Epithelial cell of esophagus (primary cell): ENCODE measurements at regions not wholly inside any gene's neighbourhood (a gene's known extent, or its start where the extent isn't known, plus 50 kb on each side); places are given as distances from the start of the nearest gene placed in this dataset.

Experiments
- DNase-seq: peaks from one replicate; pipeline ENCODE4 v3.0.0; 2010; ENCODE audit warnings: low read depth
- H3K4me3 ChIP-seq: 2 replicates; pipeline ENCODE4 v1.5.1; 2011; ENCODE audit warnings: mild to moderate bottlenecking, low read length, control low read depth
- TF ChIP-seq, protein P1 (sequence below): IDR thresholded peaks from 2 replicates; pipeline ENCODE4 v1.5.1; 2011; ENCODE audit warnings: low read depth, mild to moderate bottlenecking, low read length, control low read depth, inconsistent platforms; ENCODE audit not compliant: insufficient read depth; ENCODE audit errors: missing control alignments

DNA sequence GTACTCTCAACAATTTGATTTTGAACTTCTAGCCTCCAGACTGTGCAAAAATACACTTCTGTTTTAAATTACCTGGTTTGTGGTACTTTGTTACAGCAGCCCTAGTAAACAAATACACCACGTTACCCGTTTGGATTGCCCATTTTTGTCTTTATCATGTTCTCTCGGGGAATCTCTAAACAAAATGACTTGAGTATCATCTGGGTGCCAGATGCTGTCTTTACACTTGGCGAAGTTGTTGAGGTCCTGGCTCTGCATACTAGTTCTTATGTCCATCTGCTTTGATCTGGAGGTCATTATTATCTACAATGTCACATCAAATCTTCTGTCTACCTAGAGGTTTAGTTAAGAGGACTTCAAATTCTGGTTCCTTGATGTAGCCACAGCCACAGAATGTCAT lies 142.4 kb upstream of the NRIP1 start:
- no peak for DNase-seq

DNA sequence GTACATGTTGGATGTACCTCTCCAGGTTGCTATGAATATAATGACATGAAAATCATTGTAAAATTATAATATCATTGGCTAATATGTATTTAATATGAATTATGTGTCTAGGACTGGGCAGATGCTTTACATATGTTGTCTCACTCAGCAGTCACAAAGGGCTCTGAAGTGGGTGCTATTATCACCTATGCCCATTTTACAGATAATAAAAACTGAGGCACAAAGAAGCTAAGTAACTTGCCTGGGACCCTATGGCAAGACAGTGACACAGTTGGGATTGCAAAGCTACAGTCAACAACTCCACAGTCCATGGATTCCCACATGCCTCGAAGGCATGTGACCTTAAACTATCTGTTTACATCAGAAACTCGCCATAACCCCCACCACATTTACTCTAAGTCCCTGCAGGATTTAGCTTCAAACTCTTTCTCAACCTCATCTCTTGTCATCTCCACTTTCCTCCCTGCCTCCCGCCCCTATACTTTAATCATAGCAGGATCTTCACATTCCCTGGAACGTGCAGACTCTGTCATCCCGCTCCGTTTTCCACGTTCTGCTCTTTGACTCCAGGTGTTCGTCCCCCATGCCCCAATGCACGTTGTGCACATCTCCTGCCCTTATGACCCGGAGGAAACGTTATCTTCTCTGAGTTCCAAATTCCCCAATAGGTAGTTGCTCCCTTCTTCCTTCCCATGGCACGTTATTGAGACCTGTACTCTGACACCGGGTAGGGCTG lies 143.0 kb upstream of the NRIP1 start:
- no peak for DNase-seq
- no peak overlapping the region for H3K4me3 ChIP-seq
- TF ChIP-seq, protein P1, sequence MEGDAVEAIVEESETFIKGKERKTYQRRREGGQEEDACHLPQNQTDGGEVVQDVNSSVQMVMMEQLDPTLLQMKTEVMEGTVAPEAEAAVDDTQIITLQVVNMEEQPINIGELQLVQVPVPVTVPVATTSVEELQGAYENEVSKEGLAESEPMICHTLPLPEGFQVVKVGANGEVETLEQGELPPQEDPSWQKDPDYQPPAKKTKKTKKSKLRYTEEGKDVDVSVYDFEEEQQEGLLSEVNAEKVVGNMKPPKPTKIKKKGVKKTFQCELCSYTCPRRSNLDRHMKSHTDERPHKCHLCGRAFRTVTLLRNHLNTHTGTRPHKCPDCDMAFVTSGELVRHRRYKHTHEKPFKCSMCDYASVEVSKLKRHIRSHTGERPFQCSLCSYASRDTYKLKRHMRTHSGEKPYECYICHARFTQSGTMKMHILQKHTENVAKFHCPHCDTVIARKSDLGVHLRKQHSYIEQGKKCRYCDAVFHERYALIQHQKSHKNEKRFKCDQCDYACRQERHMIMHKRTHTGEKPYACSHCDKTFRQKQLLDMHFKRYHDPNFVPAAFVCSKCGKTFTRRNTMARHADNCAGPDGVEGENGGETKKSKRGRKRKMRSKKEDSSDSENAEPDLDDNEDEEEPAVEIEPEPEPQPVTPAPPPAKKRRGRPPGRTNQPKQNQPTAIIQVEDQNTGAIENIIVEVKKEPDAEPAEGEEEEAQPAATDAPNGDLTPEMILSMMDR = no peak

More for the DNA sequence above, 142.4 kb upstream of the NRIP1 start:
- no peak overlapping the region for H3K4me3 ChIP-seq
- TF ChIP-seq, protein P1 = no peak

DNA sequence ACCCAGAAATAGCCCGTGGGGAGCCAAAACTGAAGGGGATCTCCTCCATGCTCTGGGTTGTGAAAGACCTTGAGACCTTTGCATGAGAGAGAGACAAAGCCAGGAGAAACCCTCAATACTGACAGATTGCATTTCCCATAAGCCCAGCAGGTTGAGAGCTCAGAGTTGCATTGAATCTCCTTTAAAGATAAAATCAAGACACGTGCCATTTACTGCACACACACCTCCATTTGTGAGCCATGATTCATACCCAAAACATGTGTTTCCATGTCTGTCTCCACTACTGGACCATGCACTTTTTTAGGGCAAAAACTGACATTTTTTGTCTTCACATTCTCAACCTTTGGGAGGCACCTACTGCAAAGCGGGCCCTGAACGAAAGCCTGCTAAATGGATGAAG lies 144.0 kb upstream of the NRIP1 start:
- DNase-seq = peak; percentile 36
- no peak overlapping the region for H3K4me3 ChIP-seq
- TF ChIP-seq, protein P1 = no peak

DNA sequence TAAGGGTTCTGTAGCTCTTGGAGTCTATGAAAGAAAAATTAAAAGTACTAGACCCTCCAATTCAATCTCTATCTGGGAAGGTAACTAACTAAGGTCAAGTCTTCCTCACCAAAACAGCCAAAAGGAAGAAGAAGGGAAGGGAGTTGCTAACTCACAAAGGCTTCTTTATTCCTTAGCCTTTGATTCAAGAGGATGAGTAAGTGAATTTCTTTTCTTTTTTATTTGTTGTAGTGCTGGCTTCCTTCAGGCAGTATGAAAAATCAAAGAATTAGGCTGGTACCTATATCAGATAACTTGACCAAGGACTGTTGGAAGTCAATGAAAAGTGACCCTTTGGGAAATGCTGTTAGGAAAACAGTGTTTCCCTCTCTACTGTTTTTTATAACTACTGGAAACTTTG lies 144.4 kb upstream of the NRIP1 start:
- DNase-seq = no peak
- TF ChIP-seq, protein P1 = no peak
- H3K4me3 ChIP-seq = no peak overlapping the region

DNA sequence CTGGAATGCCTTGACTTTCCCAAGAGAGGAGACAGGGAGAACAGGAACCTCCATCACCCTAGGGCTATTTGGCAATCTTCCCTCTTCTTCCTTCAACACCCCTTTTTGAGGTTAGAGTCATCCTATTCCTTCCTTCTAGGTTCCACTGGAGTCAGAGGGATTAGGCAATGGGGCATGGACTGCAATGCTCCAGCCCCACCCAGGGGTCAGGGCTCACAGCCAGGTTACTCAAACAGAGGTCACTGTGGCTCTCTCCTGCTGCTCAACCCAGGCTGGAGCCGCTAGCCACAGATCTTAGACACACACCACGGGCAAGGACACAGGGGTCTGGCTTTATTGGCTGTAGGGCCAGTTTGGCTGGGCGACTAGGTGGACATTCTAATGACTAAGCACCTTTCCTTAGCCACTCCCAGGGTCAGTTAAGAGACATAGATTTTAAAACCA lies 145.5 kb upstream of the NRIP1 start:
- TF ChIP-seq, protein P1 = no peak
- peak; percentile 96 for DNase-seq
- H3K4me3 ChIP-seq = no peak overlapping the region

DNA sequence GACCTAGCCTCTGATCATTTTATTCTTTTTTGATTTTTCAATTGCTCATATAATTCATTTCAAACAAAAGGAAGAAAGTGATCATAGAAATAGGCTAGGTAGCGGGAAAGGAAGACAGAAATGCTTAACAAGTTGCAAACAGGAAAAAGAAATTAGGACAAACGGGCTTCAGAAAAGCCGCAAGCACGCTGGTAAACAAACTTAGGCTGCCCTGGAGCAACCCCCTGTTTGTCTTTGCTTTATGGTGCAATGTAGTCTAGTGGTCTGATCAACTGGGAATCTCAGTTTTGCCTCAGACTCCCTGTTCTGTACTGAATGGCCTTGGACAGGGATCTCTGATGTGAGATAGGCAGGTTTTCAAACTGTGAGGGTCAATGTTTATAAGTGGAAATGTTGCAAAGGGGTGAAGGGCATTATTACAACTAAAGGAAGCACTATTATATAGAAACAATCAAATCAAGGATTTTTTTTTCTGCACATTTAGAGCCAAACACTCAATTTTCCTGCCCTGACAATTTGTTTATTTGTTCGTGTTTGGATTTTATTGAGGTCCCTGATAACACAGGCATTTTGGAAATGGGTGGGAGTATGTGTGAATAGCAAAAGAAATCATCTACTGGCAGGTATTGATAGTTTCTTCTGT lies 146.8 kb upstream of the NRIP1 start:
- no peak overlapping the region for H3K4me3 ChIP-seq
- TF ChIP-seq, protein P1 = no peak
- no peak for DNase-seq
